Thyroid gland (tissue), 4 donors: ENCODE measurements at regions not wholly inside any gene's neighbourhood (a gene's known extent, or its start where the extent isn't known, plus 50 kb on each side); places are given as distances from the start of the nearest gene placed in this dataset.

Experiments used
- CTCF ChIP-seq, 6 experiments: fragments of 200-600 bp in 3 of 6; fragments of 450-650 bp in 3 of 6; sonication (generic) in 3 of 6; IDR thresholded peaks; one replicate each; pipeline ENCODE4 v1.5.1; 2016 to 2019; ENCODE audit warnings: antibody characterized with exemption in 6 of 6, mild to moderate bottlenecking in 2 of 6, inconsistent platforms in 1 of 6, moderate library complexity in 1 of 6
- POLR2A ChIP-seq, 2 donors: fragments of 450-650 bp; IDR thresholded peaks; one replicate each; pipeline ENCODE4 v1.6.1; 2017; ENCODE audit warnings: antibody characterized with exemption in 2 of 2, mild to moderate bottlenecking in 2 of 2, moderate library complexity in 1 of 2

GRCh38 chr4:11976726-11977263, 548.1 kb upstream of the HS3ST1 start:
- TF ChIP-seq POLR2A (IDR thresholded peaks at IDR 0.05) (no peak), CTCF (IDR thresholded peaks at IDR 0.05) (no peak)
